CD8-positive, alpha-beta memory T cell (primary cell): ENCODE measurements at regions not wholly inside any gene's neighbourhood (a gene's known extent, or its start where the extent isn't known, plus 50 kb on each side); places are given as distances from the start of the nearest gene placed in this dataset.

Source experiments
- CTCF ChIA-PET: fragments of 350-600 bp; sonication (Branson Sonifier 250); formaldehyde crosslinking; loops from one replicate; lab custom pipeline; 2021; ENCODE audit warnings: antibody characterized with exemption; lab: Charles Lee
- POLR2A ChIA-PET: fragments of 350-600 bp; sonication (Branson Sonifier 250); formaldehyde crosslinking; loops from one replicate; lab custom pipeline; 2021; ENCODE audit warnings: antibody characterized with exemption; lab: Charles Lee
- DNase-seq, 5 donors: peaks; one replicate each; pipeline versions ENCODE4 v3.0.0 to v3.0.0-alpha.2; 2020 to 2022; ENCODE audit warnings: mixed read lengths in 1 of 5
- H3K27ac ChIP-seq: one replicate; pipeline ENCODE4 v1.7.0; 2013; ENCODE audit warnings: low read depth, mild to moderate bottlenecking, low read length, moderate library complexity
- H3K27me3 ChIP-seq: 2 replicates; pipeline ENCODE4 v1.7.0; 2013; ENCODE audit warnings: low read length, mild to moderate bottlenecking; ENCODE audit not compliant: insufficient read depth, poor library complexity, severe bottlenecking
- H3K36me3 ChIP-seq: 2 replicates; pipeline ENCODE4 v1.7.0; 2013; ENCODE audit warnings: mild to moderate bottlenecking, low read length, moderate library complexity; ENCODE audit not compliant: insufficient read depth
- H3K4me1 ChIP-seq: 2 replicates; pipeline ENCODE4 v1.7.0; 2013; ENCODE audit warnings: mild to moderate bottlenecking, low read length, moderate library complexity; ENCODE audit not compliant: insufficient read depth
- H3K4me3 ChIP-seq: 2 replicates; pipeline ENCODE4 v1.7.0; 2013; ENCODE audit warnings: mild to moderate bottlenecking, low read length
- H3K9me3 ChIP-seq: 2 replicates; pipeline ENCODE4 v1.7.0; 2013; ENCODE audit warnings: mild to moderate bottlenecking, low read length
- H3K27ac Mint-ChIP-seq, 8 donors: one replicate each; pipeline ENCODE4 v1.8.0; 2020 to 2021; ENCODE audit warnings: mixed read lengths in 8 of 8, mild to moderate bottlenecking in 6 of 8, inconsistent platforms in 3 of 8, moderate library complexity in 3 of 8
- H3K27me3 Mint-ChIP-seq, 2 donors: one replicate each; pipeline ENCODE4 v1.8.0; 2020 to 2021; ENCODE audit warnings: mixed read lengths in 2 of 2, mild to moderate bottlenecking in 1 of 2, moderate library complexity in 1 of 2
- H3K36me3 Mint-ChIP-seq, 3 donors: one replicate each; pipeline ENCODE4 v1.8.0; 2020 to 2021; ENCODE audit warnings: mixed read lengths in 3 of 3, inconsistent platforms in 1 of 3, mild to moderate bottlenecking in 1 of 3
- H3K4me1 Mint-ChIP-seq, 3 donors: one replicate each; pipeline ENCODE4 v1.8.0; 2020 to 2021; ENCODE audit warnings: mixed read lengths in 3 of 3, inconsistent platforms in 1 of 3, mild to moderate bottlenecking in 1 of 3
- H3K4me3 Mint-ChIP-seq, 7 donors: one replicate each; pipeline ENCODE4 v1.8.0; 2020 to 2021; ENCODE audit warnings: mixed read lengths in 7 of 7, mild to moderate bottlenecking in 6 of 7, moderate library complexity in 4 of 7, inconsistent platforms in 2 of 7
- H3K9me3 Mint-ChIP-seq, 5 donors: one replicate each; pipeline ENCODE4 v1.8.0; 2020 to 2022; ENCODE audit warnings: mixed read lengths in 5 of 5, mild to moderate bottlenecking in 3 of 5, moderate library complexity in 2 of 5, inconsistent platforms in 1 of 5

DNA sequence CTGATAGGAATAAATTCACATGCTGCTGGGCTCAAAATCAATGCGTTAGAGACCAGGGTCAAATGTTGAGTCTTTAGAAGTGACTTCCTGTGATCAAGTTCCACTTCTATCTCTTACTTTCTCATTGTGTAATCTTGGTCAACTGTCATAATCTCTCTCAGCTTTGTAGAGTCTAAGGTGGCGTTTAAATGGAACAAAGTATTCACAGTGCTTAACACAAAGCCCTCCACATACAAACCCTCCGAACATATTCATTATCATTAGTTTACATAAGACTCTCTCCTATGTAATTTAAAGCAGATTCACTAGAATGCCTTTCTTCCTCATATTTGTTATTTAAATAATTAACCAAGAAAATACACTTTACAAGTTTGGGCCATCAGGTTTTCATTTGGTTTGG lies 1044.1 kb downstream of the EFNB2 start:
- Histone ChIP-seq H3K27ac (no peak overlapping the region), H3K4me1 (no peaks in the 10 kb centered on the region), H3K36me3 (no peaks in the 10 kb centered on the region), H3K27me3 (no peaks in the 10 kb centered on the region), H3K4me3 (no peak overlapping the region), H3K9me3 (no peaks in the 10 kb centered on the region)
- H3K27ac Mint-ChIP-seq, result no peak overlapping the region
- H3K4me1 Mint-ChIP-seq, result no peaks in the 10 kb centered on the region
- H3K36me3 Mint-ChIP-seq, result no peaks in the 10 kb centered on the region
- DNase-seq, result no peak
- H3K27me3 Mint-ChIP-seq, result no peaks in the 10 kb centered on the region
- POLR2A ChIA-PET, result no interaction called here
- H3K4me3 Mint-ChIP-seq, result no peak overlapping the region
- H3K9me3 Mint-ChIP-seq, result peaks cover 0 to 3% (median 0%) of the 10 kb centered on the region in 5 donors
- CTCF ChIA-PET, result no interaction called here

DNA sequence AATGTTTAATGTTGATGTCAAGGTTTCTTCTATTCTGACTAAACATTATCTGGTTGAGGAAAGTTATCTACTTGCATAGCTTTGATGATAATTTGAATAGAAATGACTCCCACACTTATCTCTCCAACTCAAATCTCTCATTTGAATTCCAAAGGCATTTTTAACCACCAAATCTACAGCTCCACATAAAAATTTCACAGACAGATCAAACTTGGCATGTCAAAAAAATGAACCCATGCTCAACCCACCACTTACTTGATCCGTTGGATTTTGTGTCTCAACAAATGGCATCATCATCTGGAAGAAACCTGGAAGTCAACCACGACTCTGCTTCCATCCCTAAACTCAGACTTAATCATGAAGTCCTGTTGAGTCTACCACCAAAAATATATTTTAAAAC lies 1050.4 kb downstream of the EFNB2 start:
- Mint-ChIP-seq H3K36me3 (no peaks in the 10 kb centered on the region), H3K4me3 (no peak overlapping the region), H3K27me3 (no peaks in the 10 kb centered on the region), H3K9me3 (peaks cover 0 to 10% (median 2%) of the 10 kb centered on the region in 5 donors), H3K4me1 (no peaks in the 10 kb centered on the region), H3K27ac (no peak overlapping the region)
- ChIA-PET CTCF (no interaction called here), POLR2A (no interaction called here)
- no peaks in the 10 kb centered on the region for H3K27me3 ChIP-seq
- no peaks in the 10 kb centered on the region for H3K36me3 ChIP-seq
- no peaks in the 10 kb centered on the region for H3K9me3 ChIP-seq
- no peak for DNase-seq
- H3K4me1 ChIP-seq, result no peaks in the 10 kb centered on the region
- no peak overlapping the region for H3K27ac ChIP-seq
- H3K4me3 ChIP-seq, result no peak overlapping the region

DNA sequence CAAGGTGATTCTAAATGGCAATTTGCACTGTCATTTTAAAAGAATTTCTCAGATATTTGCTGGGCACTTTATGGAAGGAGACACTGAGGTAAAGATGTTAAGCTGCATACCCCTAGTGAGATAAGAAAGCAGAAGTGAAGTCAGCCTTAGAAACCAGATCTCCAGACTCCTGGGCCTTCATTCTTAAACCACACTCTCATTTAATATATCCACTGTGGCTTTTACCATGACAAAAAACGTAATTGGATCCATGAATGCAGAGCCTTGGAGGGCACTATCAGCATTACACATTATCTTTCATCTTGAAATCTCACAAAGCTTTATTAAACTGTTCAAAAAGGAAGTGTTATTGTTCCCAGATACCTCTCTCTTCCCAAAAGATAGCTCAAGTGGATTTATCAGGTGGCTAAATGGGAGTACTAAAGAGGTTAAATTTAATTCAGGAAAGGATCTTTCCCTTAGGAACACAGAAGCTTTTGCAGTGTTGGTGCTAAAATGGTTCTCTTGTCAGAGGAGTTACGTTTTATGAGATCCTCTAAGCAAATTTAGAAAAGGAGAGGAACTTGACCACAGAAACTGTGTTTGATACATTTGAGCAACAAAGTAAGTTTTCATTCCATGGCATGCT lies 1060.4 kb downstream of the EFNB2 start:
- Histone ChIP-seq H3K9me3 (no peaks in the 10 kb centered on the region), H3K4me1 (no peaks in the 10 kb centered on the region), H3K27ac (no peak overlapping the region), H3K27me3 (no peaks in the 10 kb centered on the region), H3K4me3 (no peak overlapping the region), H3K36me3 (no peaks in the 10 kb centered on the region)
- H3K27me3 Mint-ChIP-seq, result no peaks in the 10 kb centered on the region
- DNase-seq, result no peak
- peaks cover 0 to 8% (median 0%) of the 10 kb centered on the region in 5 donors for H3K9me3 Mint-ChIP-seq
- CTCF ChIA-PET, result no interaction called here
- POLR2A ChIA-PET, result no interaction called here
- H3K36me3 Mint-ChIP-seq, result no peaks in the 10 kb centered on the region
- H3K4me3 Mint-ChIP-seq, result no peak overlapping the region
- H3K27ac Mint-ChIP-seq, result no peak overlapping the region
- H3K4me1 Mint-ChIP-seq, result no peaks in the 10 kb centered on the region

DNA sequence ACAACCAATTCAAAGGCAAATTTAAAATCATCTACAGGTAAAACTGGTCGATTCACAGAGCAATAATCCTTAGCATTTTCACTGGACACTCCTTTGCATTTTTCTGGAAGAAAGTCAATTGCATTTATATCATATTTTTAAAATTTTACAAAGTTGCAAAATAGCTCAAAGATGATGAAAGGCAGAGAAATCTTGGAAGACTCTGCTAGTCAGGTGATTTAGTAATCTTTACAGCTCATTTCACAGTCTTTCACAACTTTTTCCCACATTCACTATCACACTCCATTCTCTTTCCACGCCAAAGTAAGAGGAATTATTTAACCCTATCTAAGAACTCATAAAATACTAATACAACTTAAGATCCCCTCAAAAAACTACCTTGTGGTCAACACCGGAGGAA lies 1063.8 kb downstream of the EFNB2 start:
- Mint-ChIP-seq H3K27me3 (no peaks in the 10 kb centered on the region), H3K27ac (no peak overlapping the region), H3K9me3 (peaks cover 0 to 11% (median 0%) of the 10 kb centered on the region in 5 donors), H3K4me3 (no peak overlapping the region), H3K4me1 (no peaks in the 10 kb centered on the region), H3K36me3 (no peaks in the 10 kb centered on the region)
- Histone ChIP-seq H3K27me3 (no peaks in the 10 kb centered on the region), H3K4me3 (no peak overlapping the region), H3K4me1 (no peaks in the 10 kb centered on the region), H3K9me3 (no peaks in the 10 kb centered on the region), H3K36me3 (no peaks in the 10 kb centered on the region), H3K27ac (no peak overlapping the region)
- POLR2A ChIA-PET, result no interaction called here
- CTCF ChIA-PET, result no interaction called here
- DNase-seq, result no peak

DNA sequence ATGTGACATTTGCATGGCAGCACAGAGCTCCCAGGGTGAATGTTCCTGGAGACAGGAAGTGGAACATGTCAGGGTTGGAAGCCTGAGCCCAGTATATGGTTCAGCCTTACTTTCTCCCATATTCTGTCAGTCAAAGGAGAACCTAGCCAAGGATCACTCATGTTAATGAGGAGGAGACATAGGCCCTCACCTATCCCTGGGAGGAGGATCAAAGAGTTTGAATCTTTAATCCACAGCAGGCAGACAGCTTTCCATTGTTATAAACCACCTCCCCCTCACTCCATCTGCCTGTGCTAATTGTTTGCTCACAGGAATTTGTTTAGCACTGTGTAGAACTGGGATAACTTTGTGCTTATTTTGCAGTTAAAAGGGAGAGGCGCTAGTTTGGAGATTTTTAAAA lies 1069.1 kb downstream of the EFNB2 start:
- Mint-ChIP-seq H3K27ac (no peak overlapping the region), H3K27me3 (no peaks in the 10 kb centered on the region), H3K4me1 (no peaks in the 10 kb centered on the region), H3K4me3 (no peak overlapping the region), H3K9me3 (peaks cover 0 to 6% (median 0%) of the 10 kb centered on the region in 5 donors), H3K36me3 (no peaks in the 10 kb centered on the region)
- Histone ChIP-seq H3K9me3 (no peaks in the 10 kb centered on the region), H3K27me3 (no peaks in the 10 kb centered on the region), H3K36me3 (no peaks in the 10 kb centered on the region), H3K27ac (no peak overlapping the region), H3K4me3 (no peak overlapping the region), H3K4me1 (no peaks in the 10 kb centered on the region)
- DNase-seq, result no peak
- CTCF ChIA-PET, result no interaction called here
- POLR2A ChIA-PET, result no interaction called here

DNA sequence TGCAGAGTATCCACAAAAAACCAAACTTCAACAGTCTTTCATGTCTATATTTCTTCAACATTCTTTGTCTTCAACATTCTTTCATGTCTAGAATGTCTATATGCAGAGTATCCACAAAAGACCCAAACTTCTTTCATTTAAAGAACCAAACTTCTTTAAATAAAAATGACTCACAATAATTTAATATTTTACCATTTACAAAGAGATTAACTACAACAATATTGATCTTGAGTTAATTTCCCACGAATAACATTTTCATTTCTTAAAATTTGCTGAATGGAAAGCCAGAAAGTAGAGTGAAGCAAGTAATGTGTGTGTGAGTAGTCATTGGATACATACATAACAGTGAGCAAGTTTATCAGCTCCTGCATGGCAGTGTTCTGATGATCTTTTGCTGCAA lies 1069.7 kb downstream of the EFNB2 start, which contains the start of gene DAOA:
DAOA (plus strand) TSS at position 301 of the 400 bp plus-strand sequence.
- Histone ChIP-seq H3K36me3 (no peaks in the 10 kb centered on the region), H3K4me1 (no peaks in the 10 kb centered on the region), H3K4me3 (no peak within 1 kb of the TSS), H3K9me3 (no peaks in the 10 kb centered on the region), H3K27me3 (no peaks in the 10 kb centered on the region), H3K27ac (no peak within 1 kb of the TSS)
- Mint-ChIP-seq H3K4me1 (no peaks in the 10 kb centered on the region), H3K36me3 (no peaks in the 10 kb centered on the region), H3K27me3 (no peaks in the 10 kb centered on the region), H3K27ac (no peak within 1 kb of the TSS), H3K4me3 (no peak within 1 kb of the TSS), H3K9me3 (peaks cover 0 to 6% (median 0%) of the 10 kb centered on the region in 5 donors)
- no peak for DNase-seq
- POLR2A ChIA-PET, result no interaction called here
- CTCF ChIA-PET, result no interaction called here

DNA sequence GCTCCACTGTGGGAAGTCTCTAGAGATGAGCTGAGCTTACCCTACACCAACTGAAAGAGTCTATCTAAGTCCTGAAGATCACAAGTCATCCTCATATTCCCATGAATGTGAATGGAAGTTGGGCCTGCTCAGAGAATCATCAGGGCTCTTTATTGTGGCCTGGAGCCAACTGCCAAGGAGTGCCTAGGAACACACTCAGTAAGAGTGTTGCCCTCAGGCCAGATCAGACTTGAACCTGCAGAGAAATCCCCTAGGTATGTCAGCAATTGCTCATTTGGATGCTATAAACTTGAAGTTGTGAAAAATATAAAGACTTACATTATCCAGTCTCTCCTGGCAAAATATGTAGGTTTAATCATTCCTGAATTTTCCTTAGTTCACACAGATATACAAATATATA lies 1070.2 kb downstream of the EFNB2 start:
- CTCF ChIA-PET, result no interaction called here
- POLR2A ChIA-PET, result no interaction called here
- Mint-ChIP-seq H3K27me3 (no peaks in the 10 kb centered on the region), H3K27ac (no peak overlapping the region), H3K9me3 (peaks cover 0 to 6% (median 0%) of the 10 kb centered on the region in 5 donors), H3K4me1 (no peaks in the 10 kb centered on the region), H3K4me3 (no peak overlapping the region), H3K36me3 (no peaks in the 10 kb centered on the region)
- H3K4me3 ChIP-seq, result no peak overlapping the region
- DNase-seq, result no peak
- H3K27ac ChIP-seq, result no peak overlapping the region
- no peaks in the 10 kb centered on the region for H3K9me3 ChIP-seq
- no peaks in the 10 kb centered on the region for H3K27me3 ChIP-seq
- no peaks in the 10 kb centered on the region for H3K4me1 ChIP-seq
- no peaks in the 10 kb centered on the region for H3K36me3 ChIP-seq

DNA sequence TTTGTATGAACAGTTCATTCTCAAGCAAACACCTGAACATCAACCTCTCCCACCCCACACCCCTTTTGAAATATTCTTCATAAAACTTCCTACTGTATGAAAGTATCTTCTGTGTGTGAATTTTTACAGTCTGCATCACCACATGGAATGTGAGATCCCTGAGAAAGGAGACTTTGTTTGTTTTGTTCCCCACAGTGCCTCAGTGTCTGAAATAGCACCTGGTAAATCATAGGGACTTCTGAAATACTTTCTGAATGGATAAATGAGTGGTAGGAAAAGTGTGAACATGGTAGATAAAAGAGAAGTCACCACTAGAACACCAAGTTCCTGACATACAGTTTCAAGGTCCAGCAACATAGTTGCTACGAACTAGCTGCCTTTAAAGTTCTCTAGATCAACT lies 1071.2 kb downstream of the EFNB2 start:
- H3K27ac Mint-ChIP-seq, result no peak overlapping the region
- CTCF ChIA-PET, result no interaction called here
- no peaks in the 10 kb centered on the region for H3K27me3 ChIP-seq
- H3K36me3 Mint-ChIP-seq, result no peaks in the 10 kb centered on the region
- no peak overlapping the region for H3K4me3 ChIP-seq
- no peaks in the 10 kb centered on the region for H3K9me3 ChIP-seq
- H3K9me3 Mint-ChIP-seq, result peaks cover 0 to 6% (median 0%) of the 10 kb centered on the region in 5 donors
- no peak for DNase-seq
- no peak overlapping the region for H3K27ac ChIP-seq
- H3K4me3 Mint-ChIP-seq, result no peak overlapping the region
- H3K4me1 ChIP-seq, result no peaks in the 10 kb centered on the region
- POLR2A ChIA-PET, result no interaction called here
- no peaks in the 10 kb centered on the region for H3K27me3 Mint-ChIP-seq
- H3K4me1 Mint-ChIP-seq, result no peaks in the 10 kb centered on the region
- no peaks in the 10 kb centered on the region for H3K36me3 ChIP-seq
